ENCODE measurements at regions not wholly inside any gene's neighbourhood (a gene's known extent, or its start where the extent isn't known, plus 50 kb on each side); places are given as distances from the start of the nearest gene placed in this dataset.

DNA sequence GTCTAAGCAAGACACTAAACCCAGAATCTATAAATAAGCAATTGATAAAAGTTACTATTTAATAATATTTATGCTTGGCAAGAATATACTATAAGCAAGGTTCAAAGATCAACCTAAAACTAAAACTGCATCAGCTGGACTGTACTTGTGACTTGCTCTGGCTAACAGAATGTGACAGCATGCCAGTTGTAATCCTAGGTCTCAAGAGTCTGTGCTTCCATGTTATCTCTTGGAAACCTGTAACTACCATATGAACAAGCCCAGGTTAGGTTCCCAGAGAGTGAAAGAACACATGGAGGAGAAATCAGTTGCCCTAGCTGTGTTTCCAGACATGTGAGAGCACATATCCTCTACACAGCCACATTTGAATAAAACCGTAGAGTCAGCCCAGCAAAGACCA lies 297.4 kb downstream of the CDH2 start:
- Histone ChIP-seq H3K27me3 (no peaks in the 10 kb centered on the region), H3K27ac (no peak overlapping the region), H3K4me3 (no peak overlapping the region), H3K36me3 (no peaks in the 10 kb centered on the region), H3K9me3 (no peaks in the 10 kb centered on the region), H3K4me1 (no peaks in the 10 kb centered on the region)
- no peak for DNase-seq
- intact Hi-C loops (cut with DNase I; ENCODE audit: low total_unique reads), result no loop called here
- WGBS, 5 donors, result 69 to 100% (median 94%) methylated on average over 1 of the region's 1 CpG
- TF ChIP-seq EP300 (IDR thresholded peaks at IDR 0.05), result no peak
- TF ChIP-seq, protein P1, sequence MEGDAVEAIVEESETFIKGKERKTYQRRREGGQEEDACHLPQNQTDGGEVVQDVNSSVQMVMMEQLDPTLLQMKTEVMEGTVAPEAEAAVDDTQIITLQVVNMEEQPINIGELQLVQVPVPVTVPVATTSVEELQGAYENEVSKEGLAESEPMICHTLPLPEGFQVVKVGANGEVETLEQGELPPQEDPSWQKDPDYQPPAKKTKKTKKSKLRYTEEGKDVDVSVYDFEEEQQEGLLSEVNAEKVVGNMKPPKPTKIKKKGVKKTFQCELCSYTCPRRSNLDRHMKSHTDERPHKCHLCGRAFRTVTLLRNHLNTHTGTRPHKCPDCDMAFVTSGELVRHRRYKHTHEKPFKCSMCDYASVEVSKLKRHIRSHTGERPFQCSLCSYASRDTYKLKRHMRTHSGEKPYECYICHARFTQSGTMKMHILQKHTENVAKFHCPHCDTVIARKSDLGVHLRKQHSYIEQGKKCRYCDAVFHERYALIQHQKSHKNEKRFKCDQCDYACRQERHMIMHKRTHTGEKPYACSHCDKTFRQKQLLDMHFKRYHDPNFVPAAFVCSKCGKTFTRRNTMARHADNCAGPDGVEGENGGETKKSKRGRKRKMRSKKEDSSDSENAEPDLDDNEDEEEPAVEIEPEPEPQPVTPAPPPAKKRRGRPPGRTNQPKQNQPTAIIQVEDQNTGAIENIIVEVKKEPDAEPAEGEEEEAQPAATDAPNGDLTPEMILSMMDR (IDR thresholded peaks at IDR 0.05), result no peak

DNA sequence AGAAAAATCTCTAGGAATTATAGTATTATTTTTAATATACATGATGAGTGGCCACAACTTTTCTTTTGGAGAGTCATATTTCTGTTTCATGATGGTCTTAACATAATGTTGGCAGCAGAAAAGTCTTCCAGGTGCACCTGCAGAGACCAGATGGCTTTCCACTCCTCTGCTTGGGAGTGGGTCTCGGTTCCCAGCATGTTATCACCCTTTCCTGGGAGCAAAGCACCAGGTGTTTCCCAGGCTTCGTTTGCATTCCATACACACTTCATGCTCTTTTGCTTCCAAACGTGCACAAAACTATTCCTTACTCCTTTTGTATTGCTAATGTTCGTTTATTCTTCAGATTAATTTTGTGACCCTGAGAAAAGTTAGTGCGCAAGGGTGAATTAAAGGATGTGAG lies 305.2 kb downstream of the CDH2 start:
- H3K27ac ChIP-seq, result no peak overlapping the region
- intact Hi-C loops (cut with DNase I; ENCODE audit: low total_unique reads), result no loop called here
- no peaks in the 10 kb centered on the region for H3K27me3 ChIP-seq
- DNase-seq, result no peak
- H3K9me3 ChIP-seq, result no peaks in the 10 kb centered on the region
- H3K4me3 ChIP-seq, result no peak overlapping the region
- H3K36me3 ChIP-seq, result no peaks in the 10 kb centered on the region
- TF ChIP-seq POLR2AphosphoS5 (IDR thresholded peaks at IDR 0.05) (no peak), EP300 (IDR thresholded peaks at IDR 0.05) (no peak), POLR2A (IDR thresholded peaks at IDR 0.05) (no peak)
- TF ChIP-seq, protein P1 (IDR thresholded peaks at IDR 0.05), result no peak
- H3K4me1 ChIP-seq, result no peaks in the 10 kb centered on the region
- 29 to 41% (median 38%) methylated on average over 5 of the region's 5 CpGs for WGBS, 5 donors

DNA sequence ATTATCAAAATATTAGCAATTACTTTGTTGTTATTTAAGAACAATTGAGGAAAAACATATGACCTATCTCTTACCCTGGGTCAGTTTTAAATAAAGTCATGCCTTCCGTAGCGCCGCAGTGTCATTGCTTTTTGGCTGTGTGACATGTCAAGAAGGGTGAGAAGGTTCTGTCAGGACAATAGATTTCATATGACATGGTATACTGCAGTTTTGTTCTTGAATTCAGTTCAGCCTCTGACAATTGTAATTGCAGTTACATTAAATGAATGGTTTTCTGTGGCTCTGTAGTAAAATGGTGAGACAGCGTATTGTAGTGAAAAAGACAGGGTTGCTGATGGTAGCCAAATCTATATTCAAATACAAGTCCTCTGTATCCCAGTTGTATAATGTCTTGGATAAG lies 307.2 kb downstream of the CDH2 start:
- Histone ChIP-seq H3K9me3 (no peaks in the 10 kb centered on the region), H3K4me1 (no peaks in the 10 kb centered on the region), H3K36me3 (no peaks in the 10 kb centered on the region), H3K4me3 (no peak overlapping the region), H3K27me3 (no peaks in the 10 kb centered on the region), H3K27ac (no peak overlapping the region)
- DNase-seq, result no peak
- TF ChIP-seq, protein P1 (IDR thresholded peaks at IDR 0.05), result no peak
- TF ChIP-seq POLR2A (IDR thresholded peaks at IDR 0.05), result no peak
- intact Hi-C loops (cut with DNase I; ENCODE audit: low total_unique reads), result no loop called here
- 70 to 96% (median 94%) methylated on average over 4 of the region's 4 CpGs for WGBS, 5 donors

DNA sequence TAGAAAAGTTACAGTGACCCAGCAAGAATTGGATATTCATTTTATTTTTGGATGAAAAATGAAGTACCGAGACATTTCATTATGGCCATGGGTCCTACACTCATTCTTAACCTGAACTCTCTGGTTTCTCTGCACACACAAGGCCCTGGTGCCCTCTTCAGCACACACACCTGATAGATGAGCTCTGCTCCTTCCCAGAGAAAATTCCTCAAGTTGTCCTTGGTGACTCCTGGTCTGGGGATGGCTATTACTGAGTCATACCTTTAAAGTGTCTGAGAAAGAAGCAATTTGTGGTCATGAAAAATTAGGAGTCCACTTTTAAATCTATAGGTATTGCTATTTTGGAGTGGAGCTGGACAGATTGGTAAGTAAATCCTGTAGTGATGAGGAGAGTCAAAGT lies 311.5 kb downstream of the CDH2 start:
- Histone ChIP-seq H3K4me3 (no peak overlapping the region), H3K27me3 (no peaks in the 10 kb centered on the region), H3K4me1 (peaks cover 0 to 6% (median 0%) of the 10 kb centered on the region in 4 donors), H3K27ac (no peak overlapping the region), H3K36me3 (no peaks in the 10 kb centered on the region), H3K9me3 (no peaks in the 10 kb centered on the region)
- WGBS, 5 donors, result 87 to 98% (median 96%) methylated on average over 1 of the region's 1 CpG
- intact Hi-C loops (cut with DNase I; ENCODE audit: low total_unique reads), result no loop called here
- no peak for DNase-seq
- TF ChIP-seq, protein P1 (IDR thresholded peaks at IDR 0.05), result no peak
- TF ChIP-seq POLR2AphosphoS5 (IDR thresholded peaks at IDR 0.05), result no peak
- TF ChIP-seq EP300 (IDR thresholded peaks at IDR 0.05), result no peak
